NB4 (cell line): ENCODE measurements at regions not wholly inside any gene's neighbourhood (a gene's known extent, or its start where the extent isn't known, plus 50 kb on each side); places are given as distances from the start of the nearest gene placed in this dataset.

Source experiments
- MYC ChIP-seq: IDR thresholded peaks from 2 replicates; pipeline ENCODE4 v1.6.1; 2011; ENCODE audit warnings: low read depth, low read length
- POLR2A ChIP-seq: IDR thresholded peaks from 2 replicates; pipeline ENCODE4 v1.6.1; 2011; ENCODE audit warnings: mild to moderate bottlenecking; ENCODE audit not compliant: insufficient read length; ENCODE audit errors: extremely low read depth
- TF ChIP-seq, protein P1 (sequence below): IDR thresholded peaks from one replicate; pipeline ENCODE4 v1.5.1; 2012; ENCODE audit warnings: low read depth, low read length

DNA sequence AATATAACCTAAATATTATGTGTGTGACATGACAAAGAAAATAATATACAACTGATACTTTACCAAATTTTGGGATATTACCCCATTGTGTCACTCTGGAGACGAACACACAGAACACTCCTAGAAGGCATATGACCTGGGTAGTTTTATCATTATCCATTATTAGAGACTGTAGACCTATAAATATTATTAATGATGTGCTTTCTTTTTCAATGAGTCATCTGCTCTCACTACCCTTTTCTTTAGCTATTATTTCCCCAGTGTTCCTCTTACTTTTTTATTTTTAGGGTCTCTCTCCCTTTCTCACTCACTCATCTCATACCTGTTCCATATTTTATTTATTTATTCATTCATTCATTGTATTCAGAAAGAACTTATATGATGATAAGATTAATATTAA is 143.3 kb upstream of the ITGA4 start:
- TF ChIP-seq, protein P1, sequence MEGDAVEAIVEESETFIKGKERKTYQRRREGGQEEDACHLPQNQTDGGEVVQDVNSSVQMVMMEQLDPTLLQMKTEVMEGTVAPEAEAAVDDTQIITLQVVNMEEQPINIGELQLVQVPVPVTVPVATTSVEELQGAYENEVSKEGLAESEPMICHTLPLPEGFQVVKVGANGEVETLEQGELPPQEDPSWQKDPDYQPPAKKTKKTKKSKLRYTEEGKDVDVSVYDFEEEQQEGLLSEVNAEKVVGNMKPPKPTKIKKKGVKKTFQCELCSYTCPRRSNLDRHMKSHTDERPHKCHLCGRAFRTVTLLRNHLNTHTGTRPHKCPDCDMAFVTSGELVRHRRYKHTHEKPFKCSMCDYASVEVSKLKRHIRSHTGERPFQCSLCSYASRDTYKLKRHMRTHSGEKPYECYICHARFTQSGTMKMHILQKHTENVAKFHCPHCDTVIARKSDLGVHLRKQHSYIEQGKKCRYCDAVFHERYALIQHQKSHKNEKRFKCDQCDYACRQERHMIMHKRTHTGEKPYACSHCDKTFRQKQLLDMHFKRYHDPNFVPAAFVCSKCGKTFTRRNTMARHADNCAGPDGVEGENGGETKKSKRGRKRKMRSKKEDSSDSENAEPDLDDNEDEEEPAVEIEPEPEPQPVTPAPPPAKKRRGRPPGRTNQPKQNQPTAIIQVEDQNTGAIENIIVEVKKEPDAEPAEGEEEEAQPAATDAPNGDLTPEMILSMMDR = no peak
- TF ChIP-seq POLR2A (no peak), MYC (no peak)
